ENCODE measurements at regions not wholly inside any gene's neighbourhood (a gene's known extent, or its start where the extent isn't known, plus 50 kb on each side); places are given as distances from the start of the nearest gene placed in this dataset.

DNA sequence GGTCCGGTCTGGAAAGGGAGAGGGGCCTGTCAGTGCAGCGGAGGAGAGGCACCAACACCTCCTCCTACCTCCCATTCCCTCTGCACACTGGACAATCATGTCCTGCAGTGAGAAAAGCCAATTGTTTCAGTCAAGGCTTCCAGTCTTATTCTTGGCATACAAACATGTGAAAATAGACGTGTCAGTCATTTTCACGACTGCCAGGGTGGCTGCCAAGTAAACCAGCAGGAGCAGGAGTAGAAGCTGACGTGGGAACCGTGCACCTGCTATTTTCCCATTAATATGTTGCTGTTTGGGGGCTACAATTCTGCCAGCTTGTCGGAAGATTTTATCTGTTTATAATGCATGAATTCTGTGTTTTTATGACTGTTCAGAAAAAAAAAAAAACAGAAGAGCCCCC lies 202.3 kb downstream of the SPP2 start:
- no peaks in the 10 kb centered on the region for H3K36me3 ChIP-seq (replicated peaks in 1 of 2; ENCODE audit: insufficient read depth in 1 of 2, low read depth in 2 of 2)
- no peak overlapping the region for H3K27ac ChIP-seq
- H3K4me1 ChIP-seq, result peaks cover 37% of the 10 kb centered on the region
- ATAC-seq (peak; percentile 86), DNase-seq (peak; percentile 82 to 94 (median 92))
- H3K9me3 ChIP-seq, result no peaks in the 10 kb centered on the region
- 20 to 32% methylated on average over 7 of the region's 7 CpGs for WGBS, 2 donors
- no peak overlapping the region for H3K4me3 ChIP-seq
- H3K27me3 ChIP-seq, result no peaks in the 10 kb centered on the region
- TF ChIP-seq, protein P1, sequence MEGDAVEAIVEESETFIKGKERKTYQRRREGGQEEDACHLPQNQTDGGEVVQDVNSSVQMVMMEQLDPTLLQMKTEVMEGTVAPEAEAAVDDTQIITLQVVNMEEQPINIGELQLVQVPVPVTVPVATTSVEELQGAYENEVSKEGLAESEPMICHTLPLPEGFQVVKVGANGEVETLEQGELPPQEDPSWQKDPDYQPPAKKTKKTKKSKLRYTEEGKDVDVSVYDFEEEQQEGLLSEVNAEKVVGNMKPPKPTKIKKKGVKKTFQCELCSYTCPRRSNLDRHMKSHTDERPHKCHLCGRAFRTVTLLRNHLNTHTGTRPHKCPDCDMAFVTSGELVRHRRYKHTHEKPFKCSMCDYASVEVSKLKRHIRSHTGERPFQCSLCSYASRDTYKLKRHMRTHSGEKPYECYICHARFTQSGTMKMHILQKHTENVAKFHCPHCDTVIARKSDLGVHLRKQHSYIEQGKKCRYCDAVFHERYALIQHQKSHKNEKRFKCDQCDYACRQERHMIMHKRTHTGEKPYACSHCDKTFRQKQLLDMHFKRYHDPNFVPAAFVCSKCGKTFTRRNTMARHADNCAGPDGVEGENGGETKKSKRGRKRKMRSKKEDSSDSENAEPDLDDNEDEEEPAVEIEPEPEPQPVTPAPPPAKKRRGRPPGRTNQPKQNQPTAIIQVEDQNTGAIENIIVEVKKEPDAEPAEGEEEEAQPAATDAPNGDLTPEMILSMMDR (IDR thresholded peaks at IDR 0.05), result no peak
- no peak for TF ChIP-seq POLR2A (IDR thresholded peaks at IDR 0.05)
- intact Hi-C loops (cut with DNase I), result no loop called here

DNA sequence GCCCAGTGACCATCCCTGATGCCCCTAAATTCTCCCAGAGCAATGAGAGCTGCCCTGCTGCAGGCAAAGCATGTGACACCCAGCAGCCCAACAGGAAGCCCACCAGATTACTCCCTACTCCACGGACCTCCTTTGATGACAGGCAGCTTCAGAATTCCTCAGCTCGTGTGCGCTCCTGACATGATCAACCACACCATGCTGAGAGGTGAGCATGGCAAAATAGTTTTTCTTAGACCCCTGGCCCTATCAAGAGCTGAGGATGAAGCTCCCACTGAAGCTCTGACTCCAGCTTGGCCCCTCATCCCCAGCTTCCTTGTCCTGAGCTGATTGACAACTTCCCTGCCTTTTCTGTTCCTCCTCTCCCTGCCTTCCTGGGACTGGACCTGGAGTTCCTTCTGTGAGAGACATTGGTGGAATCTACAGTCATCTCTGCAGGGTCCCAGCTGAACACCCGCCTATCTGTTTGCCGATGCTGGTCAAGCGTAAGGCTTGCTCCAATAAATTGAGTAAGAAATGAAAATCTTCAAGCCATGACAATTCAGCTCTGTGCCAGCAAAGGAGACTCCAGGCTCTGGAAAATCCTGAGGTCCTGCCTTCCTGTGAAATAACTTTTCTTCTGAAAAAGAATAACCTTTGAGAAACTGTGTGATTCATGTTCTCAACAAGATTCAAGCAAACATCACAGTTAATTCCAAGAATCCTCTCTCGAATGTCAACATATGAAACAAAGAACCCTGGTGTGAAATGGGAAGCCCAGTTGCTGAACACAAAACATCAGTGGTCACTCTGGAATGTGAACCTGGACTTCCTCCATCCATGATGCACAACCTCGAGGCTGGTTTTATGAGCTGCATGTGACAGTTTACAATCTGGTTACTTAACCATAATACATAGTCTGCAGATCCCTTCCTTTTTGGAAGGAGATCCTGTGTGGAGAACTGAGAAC lies 201.1 kb downstream of the SPP2 start:
- TF ChIP-seq POLR2A (IDR thresholded peaks at IDR 0.05), result no peak
- TF ChIP-seq, protein P1 (IDR thresholded peaks at IDR 0.05), result no peak
- Histone ChIP-seq H3K4me1 (peaks cover 36% of the 10 kb centered on the region), H3K9me3 (no peaks in the 10 kb centered on the region), H3K36me3 (replicated peaks in 1 of 2; ENCODE audit: insufficient read depth in 1 of 2, low read depth in 2 of 2) (no peaks in the 10 kb centered on the region), H3K4me3 (no peak overlapping the region), H3K27ac (peak overlapping the region in 1 of 4 donors; percentile 4), H3K27me3 (no peaks in the 10 kb centered on the region)
- peak in 3 of 4 donors; percentile 12 to 28 (median 22) for DNase-seq
- WGBS, 2 donors, result 76 to 79% methylated on average over 8 of the region's 8 CpGs
- ATAC-seq, result peak; percentile 31
- intact Hi-C loops (cut with DNase I), result no loop called here

DNA sequence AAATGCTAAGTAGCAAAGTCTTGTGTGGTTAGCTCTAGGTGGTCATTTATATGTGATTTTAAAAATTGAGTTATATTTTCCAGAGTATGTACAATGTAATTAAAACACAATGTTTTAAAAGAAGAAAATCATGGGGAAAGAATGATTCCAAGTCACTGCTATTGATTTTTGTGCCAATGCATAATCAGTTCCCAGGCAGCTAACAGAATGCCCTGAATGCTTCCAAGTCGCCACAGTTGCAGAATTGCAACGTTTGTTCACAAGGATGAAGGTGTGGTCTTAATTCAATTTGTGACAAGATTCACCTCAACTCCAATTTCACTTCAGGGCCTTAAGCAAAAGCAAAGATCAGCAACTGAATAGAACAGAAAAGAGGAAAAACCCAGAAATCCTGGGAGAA lies 200.4 kb downstream of the SPP2 start:
- ATAC-seq, result no peak

DNA sequence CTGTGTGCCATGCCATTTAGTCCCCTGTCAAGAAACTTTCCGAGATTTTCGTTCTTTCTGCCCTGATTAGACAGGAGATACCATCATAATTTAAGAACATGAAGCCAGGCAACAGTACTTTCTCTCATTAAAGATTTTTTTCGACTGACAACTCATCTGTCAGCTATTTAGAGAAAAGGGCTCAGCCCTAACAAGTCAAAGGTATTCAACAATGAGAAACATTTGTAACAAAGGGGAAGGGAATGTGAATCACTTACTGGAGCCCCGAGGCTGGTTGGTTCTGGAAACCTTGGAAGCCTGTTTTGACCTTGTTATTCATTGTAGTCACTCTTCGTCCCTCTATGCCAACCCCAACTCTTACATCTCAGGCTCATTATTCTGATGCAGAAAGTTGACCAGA lies 199.4 kb downstream of the SPP2 start:
- ATAC-seq, result no peak
- Histone ChIP-seq H3K4me3 (no peak overlapping the region), H3K27me3 (no peaks in the 10 kb centered on the region), H3K9me3 (no peaks in the 10 kb centered on the region), H3K4me1 (peaks cover 29% of the 10 kb centered on the region), H3K27ac (no peak overlapping the region), H3K36me3 (replicated peaks in 1 of 2; ENCODE audit: insufficient read depth in 1 of 2, low read depth in 2 of 2) (no peaks in the 10 kb centered on the region)
- 71 to 79% methylated on average over 5 of the region's 5 CpGs for WGBS, 2 donors
- intact Hi-C loops (cut with DNase I), result no loop called here
- no peak for TF ChIP-seq POLR2A (IDR thresholded peaks at IDR 0.05)
- TF ChIP-seq, protein P1 (IDR thresholded peaks at IDR 0.05), result no peak
- DNase-seq, result no peak

More for the DNA sequence above, 200.4 kb downstream of the SPP2 start:
- Histone ChIP-seq H3K4me3 (no peak overlapping the region), H3K36me3 (replicated peaks in 1 of 2; ENCODE audit: insufficient read depth in 1 of 2, low read depth in 2 of 2) (no peaks in the 10 kb centered on the region), H3K4me1 (peaks cover 36% of the 10 kb centered on the region), H3K27ac (no peak overlapping the region), H3K27me3 (no peaks in the 10 kb centered on the region), H3K9me3 (no peaks in the 10 kb centered on the region)
- 18 to 24% methylated on average over 2 of the region's 2 CpGs for WGBS, 2 donors
- no peak for TF ChIP-seq POLR2A (IDR thresholded peaks at IDR 0.05)
- TF ChIP-seq, protein P1 (IDR thresholded peaks at IDR 0.05), result no peak
- intact Hi-C loops (cut with DNase I), result no loop called here
- DNase-seq, result no peak

Measured in body of pancreas (tissue), 4 donors.